Right ventricle myocardium inferior (tissue), 1 donor: ENCODE measurements at regions not wholly inside any gene's neighbourhood (a gene's known extent, or its start where the extent isn't known, plus 50 kb on each side); places are given as distances from the start of the nearest gene placed in this dataset.

Experiments used
- ATAC-seq: fragments of 200-7000 bp; cut with Tn5 transposase; one replicate; pipeline ENCODE4 v1.9.1; 2020; ENCODE audit warnings: mild to moderate bottlenecking, moderate library complexity
- DNase-seq: peaks from one replicate; pipeline ENCODE4 v3.0.0; 2021; ENCODE audit errors: missing footprints
- intact Hi-C: fragments of 100-400 bp; cut with DNase I; formaldehyde crosslinking; loops from one replicate; pipeline ENCODE4 v1.11.0; 2022
- donor health status: DM: no; HTN: yes; CAD: no; lungs with severe emphysema.

DNA sequence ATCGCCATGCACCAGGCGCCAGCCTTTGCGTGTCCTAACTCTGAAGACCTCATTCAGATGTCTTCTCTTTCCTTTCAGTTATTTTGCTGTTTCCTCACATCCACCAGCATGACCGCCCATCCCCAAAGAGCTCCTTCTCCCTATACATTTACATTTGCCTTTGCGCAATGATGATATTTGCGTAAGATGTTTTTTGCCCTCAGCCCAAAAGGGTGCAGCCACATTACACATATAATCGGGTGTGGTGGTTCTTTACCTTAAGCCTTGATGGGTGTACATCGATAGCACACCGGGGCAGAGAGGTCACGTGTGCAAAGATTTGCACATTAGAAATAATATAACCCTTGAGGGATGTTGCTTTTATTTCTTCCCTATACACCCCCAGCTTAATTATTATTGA is 192.8 kb downstream of the HUNK start:
- intact Hi-C loops, result no loop called here
- ATAC-seq (no peak), DNase-seq (no peak)

DNA sequence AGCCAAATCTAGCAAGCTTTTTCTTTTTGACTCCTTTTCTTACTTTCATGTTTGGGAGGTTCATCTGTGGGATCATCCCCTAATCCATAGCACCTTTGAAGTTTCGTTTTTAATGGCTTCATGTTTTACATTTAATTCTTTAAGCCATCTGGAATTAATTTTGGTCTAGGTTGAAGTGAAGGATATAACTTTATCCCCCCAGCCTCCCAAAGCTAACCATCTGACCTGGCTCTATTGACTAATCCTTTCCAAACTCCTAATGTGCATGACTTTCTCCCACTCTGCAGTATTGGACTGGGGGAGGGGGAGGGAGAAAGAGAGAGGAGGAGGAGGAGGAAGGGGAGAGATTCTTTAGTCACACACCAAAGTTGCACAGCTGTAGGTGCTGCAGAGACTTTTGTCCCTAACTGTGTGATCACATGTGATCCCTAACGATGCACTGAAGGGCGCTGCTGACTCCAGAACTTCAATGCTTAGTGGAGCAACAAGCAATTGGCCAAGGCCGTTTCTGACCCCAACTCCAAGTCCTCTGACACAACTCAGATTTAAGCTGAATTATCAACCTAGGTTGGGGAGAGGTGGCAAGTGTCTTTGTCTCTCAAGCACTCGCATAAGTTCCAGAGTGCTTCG is 191.6 kb downstream of the HUNK start:
- DNase-seq, result no peak
- no peak for ATAC-seq
- intact Hi-C loops, result no loop called here

DNA sequence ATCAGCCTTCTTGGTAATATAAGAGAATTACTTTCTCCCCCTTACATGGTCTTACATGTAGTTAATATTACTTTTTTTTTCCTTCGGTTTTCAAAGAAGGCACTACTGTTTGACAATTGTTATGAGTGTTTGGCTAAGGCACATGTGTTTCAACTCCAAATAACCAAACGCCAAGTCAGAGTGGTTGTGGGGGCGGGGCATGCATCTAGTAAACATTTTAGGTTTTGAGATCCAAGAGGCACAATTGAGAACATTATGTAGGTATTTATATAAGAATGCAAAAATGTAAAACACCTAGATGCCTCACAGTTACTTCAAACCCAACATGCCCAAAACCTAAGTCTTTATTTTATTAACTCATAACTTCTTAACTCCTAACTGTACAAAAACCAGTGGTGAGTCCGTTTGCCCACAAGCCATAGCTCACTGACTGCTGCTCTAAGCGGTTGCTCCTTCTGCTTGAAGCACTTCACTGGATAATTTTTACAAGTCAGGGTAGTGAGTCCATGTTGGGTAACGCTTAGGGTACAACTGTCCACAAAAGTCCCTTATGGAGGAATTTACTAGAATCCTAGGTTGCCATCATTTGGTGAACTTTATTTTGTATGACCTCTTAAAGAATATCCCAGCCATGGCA is 189.9 kb downstream of the HUNK start:
- DNase-seq (no peak), ATAC-seq (no peak)
- intact Hi-C loops, result no loop called here

DNA sequence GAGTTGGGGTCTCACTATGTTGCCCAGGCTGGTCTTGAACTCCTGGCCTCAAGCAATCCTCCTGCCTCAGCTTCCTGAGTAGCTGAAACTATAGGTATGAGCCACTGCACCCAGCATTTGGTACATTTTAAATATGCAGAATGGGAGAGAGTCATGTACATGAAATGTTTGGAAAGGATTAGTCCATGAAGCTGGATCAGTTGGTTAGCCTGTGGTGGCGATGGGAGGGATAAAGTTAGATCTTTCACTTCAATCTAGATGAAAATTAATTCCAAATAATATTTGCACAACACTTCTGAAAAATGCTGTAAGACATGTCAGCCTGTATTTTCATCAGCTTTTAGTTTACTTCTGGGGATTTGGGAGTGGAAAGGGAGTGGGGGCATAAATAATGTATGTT is 188.9 kb downstream of the HUNK start:
- ATAC-seq (no peak), DNase-seq (no peak)
- intact Hi-C loops, result no loop called here

DNA sequence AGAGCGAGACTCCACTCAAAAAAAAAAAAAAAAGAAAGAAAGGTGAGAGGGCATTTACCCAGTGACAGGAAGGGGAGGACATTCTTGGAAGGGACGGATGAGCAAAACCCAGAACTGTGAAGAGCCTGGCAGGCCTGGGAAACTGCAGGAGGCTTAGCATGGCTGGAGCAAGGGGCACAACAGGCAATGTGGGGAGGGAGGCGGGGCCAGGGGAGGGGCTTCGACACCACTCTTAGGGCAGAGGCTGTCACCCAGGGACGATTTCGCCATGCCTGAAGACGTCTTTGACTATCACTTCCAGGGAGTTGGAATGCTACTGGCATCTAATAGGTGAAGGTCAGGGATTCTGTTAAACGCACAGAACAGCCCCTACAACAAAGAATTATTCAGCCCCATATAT is 184.0 kb downstream of the HUNK start:
- ATAC-seq (no peak), DNase-seq (no peak)
- intact Hi-C loops, result no loop called here

DNA sequence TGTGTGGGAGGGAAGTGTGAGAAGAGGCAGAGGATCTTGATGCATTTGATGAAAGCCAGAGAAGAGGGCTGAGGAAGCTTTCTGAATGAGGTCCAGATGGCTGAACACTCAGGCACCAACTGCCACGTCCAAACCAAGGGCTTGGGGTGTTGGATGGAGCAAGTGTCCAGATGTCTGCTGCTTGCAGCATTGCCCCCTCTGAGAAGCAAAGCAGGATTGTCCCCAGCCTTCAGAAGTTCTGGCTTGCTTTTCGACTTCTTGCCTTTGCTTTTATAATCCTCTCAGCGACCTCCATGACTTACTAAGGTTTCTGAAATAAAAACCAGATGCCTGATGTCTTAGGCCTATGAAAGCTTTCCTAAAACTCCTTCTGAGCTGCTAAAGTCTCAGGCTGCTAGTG is 182.5 kb downstream of the HUNK start:
- intact Hi-C loops, result no loop called here
- DNase-seq (no peak), ATAC-seq (no peak)
